Panc1 (cell line): ENCODE measurements at regions not wholly inside any gene's neighbourhood (a gene's known extent, or its start where the extent isn't known, plus 50 kb on each side); places are given as distances from the start of the nearest gene placed in this dataset.

Experiments used
- ATAC-seq: fragments of 200-7000 bp; cut with Tn5 transposase; 2 replicates; pipeline ENCODE4 v1.9.1; 2020; ENCODE audit warnings: mild to moderate bottlenecking, moderate library complexity
- BruUV-seq: library from RNA; stranded (reverse); fragments of 400-500 nt; replicated peaks from 2 replicates; lab custom pipeline; 2021; lab: Mats Ljungman, UMichigan
- CTCF ChIA-PET: fragments of 300-600 bp; sonication (Branson Sonifier 250); formaldehyde crosslinking; loops from one replicate; lab custom pipeline; 2022; ENCODE audit warnings: antibody characterized with exemption; lab: Charles Lee
- POLR2A ChIA-PET: fragments of 300-600 bp; sonication (Branson Sonifier 250); formaldehyde crosslinking; loops from one replicate; lab custom pipeline; 2022; ENCODE audit warnings: antibody characterized with exemption; lab: Charles Lee
- DNase-seq: peaks from one replicate; pipeline ENCODE4 v3.0.0-alpha.2; 2010; ENCODE audit warnings: low read depth, low spot score
- H3K27ac ChIP-seq: 2 replicates; pipeline ENCODE4 v1.5.1; 2011; ENCODE audit warnings: mild to moderate bottlenecking, low read length, inconsistent platforms
- H3K27me3 ChIP-seq: fragments of 200-500 bp; sonication (Bioruptor generic); 2 replicates; pipeline ENCODE4 v1.6.0; 2014; ENCODE audit warnings: low read length, inconsistent platforms; ENCODE audit not compliant: control insufficient read depth, insufficient read depth
- H3K36me3 ChIP-seq: fragments of 200-500 bp; sonication (Bioruptor generic); 2 replicates; pipeline ENCODE4 v1.5.1; 2014; ENCODE audit warnings: inconsistent platforms, mild to moderate bottlenecking, low read length, moderate library complexity; ENCODE audit not compliant: control insufficient read depth, insufficient read depth
- H3K4me1 ChIP-seq: 2 replicates; pipeline ENCODE4 v1.5.1; 2011; ENCODE audit warnings: inconsistent platforms, mild to moderate bottlenecking, low read length, moderate library complexity; ENCODE audit not compliant: control insufficient read depth, insufficient read depth
- H3K4me3 ChIP-seq, 2 experiments: 2 replicates each; pipeline ENCODE4 v1.5.1; 2011 to 2012; ENCODE audit warnings: low read depth in 2 of 2, low read length in 2 of 2, mild to moderate bottlenecking in 2 of 2, inconsistent platforms in 1 of 2, moderate library complexity in 1 of 2
- H3K9me3 ChIP-seq: fragments of 200-500 bp; sonication (Bioruptor generic); 2 replicates; pipeline ENCODE4 v1.5.1; 2014; ENCODE audit warnings: low read depth, mild to moderate bottlenecking, inconsistent platforms, low read length, moderate library complexity; ENCODE audit not compliant: control insufficient read depth, insufficient read depth
- POLR2AphosphoS5 ChIP-seq: IDR thresholded peaks from 2 replicates; pipeline ENCODE4 v1.6.1; 2012; ENCODE audit warnings: mild to moderate bottlenecking, low read depth, low read length, moderate library complexity
- SIN3A ChIP-seq: IDR thresholded peaks from 2 replicates; pipeline ENCODE4 v1.6.1; 2012; ENCODE audit warnings: low read depth, mild to moderate bottlenecking, low read length, moderate library complexity, borderline replicate concordance; ENCODE audit not compliant: insufficient read depth
- TCF7L2 ChIP-seq: IDR thresholded peaks from 2 replicates; pipeline ENCODE4 v1.6.1; 2011; ENCODE audit warnings: mild to moderate bottlenecking, low read depth, low read length, inconsistent platforms
- in situ Hi-C: cut with HindIII; loops from 2 replicates; pipeline ENCODE4 v1.10.0; 2016; ENCODE audit warnings: low sequenced_read_pairs, low pct_unique_long_range_greater_than_20kb
- intact Hi-C: fragments of 100-400 bp; cut with micrococcal nuclease; formaldehyde crosslinking; loops from one replicate; pipeline ENCODE4 v1.10.0; 2022; ENCODE audit not compliant: unreplicated experiment
- TF ChIP-seq, protein P1 (sequence below), 2 experiments: IDR thresholded peaks; 2 replicates each; pipeline ENCODE4 v1.6.1; 2011 to 2012; ENCODE audit warnings: low read depth in 2 of 2, control low read depth in 1 of 2, low read length in 1 of 2, mild to moderate bottlenecking in 1 of 2, moderate library complexity in 1 of 2; ENCODE audit not compliant: insufficient read depth in 1 of 2
- TF ChIP-seq, protein P2 (sequence below): fragments of 450-650 bp; IDR thresholded peaks from 2 replicates; pipeline ENCODE4 v1.5.1; 2017; ENCODE audit warnings: mild to moderate bottlenecking

DNA sequence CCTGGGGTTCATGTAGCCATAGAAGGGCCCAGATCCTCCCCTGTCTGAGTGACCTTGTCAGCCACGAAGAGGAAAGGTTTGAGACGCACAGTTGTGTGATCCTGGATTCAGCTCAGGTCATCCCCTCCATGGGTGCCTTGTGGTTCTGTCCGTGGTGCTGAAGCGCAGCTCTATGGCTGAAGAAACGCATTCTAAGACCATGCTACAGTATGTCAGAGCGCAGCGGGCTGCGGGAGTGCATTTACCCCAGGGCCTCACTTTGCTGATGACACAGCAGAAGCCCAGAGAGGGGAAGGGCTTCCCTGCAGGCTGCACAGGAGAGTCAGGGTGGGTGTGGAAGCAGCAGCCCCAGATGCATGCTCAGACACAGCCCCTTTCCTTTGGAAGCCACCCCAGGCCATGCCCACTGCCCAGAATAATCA is 68.8 kb upstream of the IQSEC1 start:
- ChIA-PET POLR2A (no interaction called here), CTCF (no interaction called here)
- intact Hi-C loops (no loop called here), in situ Hi-C loops (no loop called here)
- no peak for ATAC-seq
- no peak for DNase-seq
- Histone ChIP-seq H3K4me3 (no peak overlapping the region), H3K27me3 (no peaks in the 10 kb centered on the region), H3K27ac (no peak overlapping the region), H3K36me3 (no peaks in the 10 kb centered on the region), H3K9me3 (no peaks in the 10 kb centered on the region), H3K4me1 (no peaks in the 10 kb centered on the region)
- no TSS peak for BruUV-seq
- TF ChIP-seq SIN3A, result no peak
- TF ChIP-seq, protein P1, sequence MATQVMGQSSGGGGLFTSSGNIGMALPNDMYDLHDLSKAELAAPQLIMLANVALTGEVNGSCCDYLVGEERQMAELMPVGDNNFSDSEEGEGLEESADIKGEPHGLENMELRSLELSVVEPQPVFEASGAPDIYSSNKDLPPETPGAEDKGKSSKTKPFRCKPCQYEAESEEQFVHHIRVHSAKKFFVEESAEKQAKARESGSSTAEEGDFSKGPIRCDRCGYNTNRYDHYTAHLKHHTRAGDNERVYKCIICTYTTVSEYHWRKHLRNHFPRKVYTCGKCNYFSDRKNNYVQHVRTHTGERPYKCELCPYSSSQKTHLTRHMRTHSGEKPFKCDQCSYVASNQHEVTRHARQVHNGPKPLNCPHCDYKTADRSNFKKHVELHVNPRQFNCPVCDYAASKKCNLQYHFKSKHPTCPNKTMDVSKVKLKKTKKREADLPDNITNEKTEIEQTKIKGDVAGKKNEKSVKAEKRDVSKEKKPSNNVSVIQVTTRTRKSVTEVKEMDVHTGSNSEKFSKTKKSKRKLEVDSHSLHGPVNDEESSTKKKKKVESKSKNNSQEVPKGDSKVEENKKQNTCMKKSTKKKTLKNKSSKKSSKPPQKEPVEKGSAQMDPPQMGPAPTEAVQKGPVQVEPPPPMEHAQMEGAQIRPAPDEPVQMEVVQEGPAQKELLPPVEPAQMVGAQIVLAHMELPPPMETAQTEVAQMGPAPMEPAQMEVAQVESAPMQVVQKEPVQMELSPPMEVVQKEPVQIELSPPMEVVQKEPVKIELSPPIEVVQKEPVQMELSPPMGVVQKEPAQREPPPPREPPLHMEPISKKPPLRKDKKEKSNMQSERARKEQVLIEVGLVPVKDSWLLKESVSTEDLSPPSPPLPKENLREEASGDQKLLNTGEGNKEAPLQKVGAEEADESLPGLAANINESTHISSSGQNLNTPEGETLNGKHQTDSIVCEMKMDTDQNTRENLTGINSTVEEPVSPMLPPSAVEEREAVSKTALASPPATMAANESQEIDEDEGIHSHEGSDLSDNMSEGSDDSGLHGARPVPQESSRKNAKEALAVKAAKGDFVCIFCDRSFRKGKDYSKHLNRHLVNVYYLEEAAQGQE (IDR thresholded peaks at IDR 0.05; ENCODE audit: insufficient read depth in 1 of 2, low read depth in 2 of 2, low read length in 1 of 2), result peak; percentile 88 to 95

DNA sequence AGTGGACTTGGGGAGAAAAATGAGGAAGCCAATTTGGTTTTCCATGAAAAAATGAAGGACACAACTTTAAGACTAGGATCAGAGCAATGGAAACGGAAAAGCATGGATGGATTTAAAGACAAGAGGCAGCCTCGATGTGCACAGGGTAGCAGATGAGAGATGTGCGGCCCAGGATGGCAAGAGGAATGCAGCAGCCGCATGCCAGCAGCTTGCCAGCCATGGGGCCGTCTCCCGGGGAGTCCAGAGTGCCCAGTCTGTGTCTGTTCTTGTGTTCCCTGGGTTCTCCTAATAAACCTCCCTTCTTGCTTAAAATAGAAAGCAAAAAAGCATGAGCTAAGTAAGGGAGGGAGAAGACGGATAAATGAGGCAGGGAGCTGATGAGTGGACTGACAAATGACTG is 68.0 kb upstream of the IQSEC1 start:
- Histone ChIP-seq H3K4me3 (no peak overlapping the region), H3K9me3 (no peaks in the 10 kb centered on the region), H3K4me1 (no peaks in the 10 kb centered on the region), H3K36me3 (no peaks in the 10 kb centered on the region), H3K27ac (no peak overlapping the region), H3K27me3 (no peaks in the 10 kb centered on the region)
- no peak for DNase-seq
- no peak for ATAC-seq
- TF ChIP-seq, protein P2, sequence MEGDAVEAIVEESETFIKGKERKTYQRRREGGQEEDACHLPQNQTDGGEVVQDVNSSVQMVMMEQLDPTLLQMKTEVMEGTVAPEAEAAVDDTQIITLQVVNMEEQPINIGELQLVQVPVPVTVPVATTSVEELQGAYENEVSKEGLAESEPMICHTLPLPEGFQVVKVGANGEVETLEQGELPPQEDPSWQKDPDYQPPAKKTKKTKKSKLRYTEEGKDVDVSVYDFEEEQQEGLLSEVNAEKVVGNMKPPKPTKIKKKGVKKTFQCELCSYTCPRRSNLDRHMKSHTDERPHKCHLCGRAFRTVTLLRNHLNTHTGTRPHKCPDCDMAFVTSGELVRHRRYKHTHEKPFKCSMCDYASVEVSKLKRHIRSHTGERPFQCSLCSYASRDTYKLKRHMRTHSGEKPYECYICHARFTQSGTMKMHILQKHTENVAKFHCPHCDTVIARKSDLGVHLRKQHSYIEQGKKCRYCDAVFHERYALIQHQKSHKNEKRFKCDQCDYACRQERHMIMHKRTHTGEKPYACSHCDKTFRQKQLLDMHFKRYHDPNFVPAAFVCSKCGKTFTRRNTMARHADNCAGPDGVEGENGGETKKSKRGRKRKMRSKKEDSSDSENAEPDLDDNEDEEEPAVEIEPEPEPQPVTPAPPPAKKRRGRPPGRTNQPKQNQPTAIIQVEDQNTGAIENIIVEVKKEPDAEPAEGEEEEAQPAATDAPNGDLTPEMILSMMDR, result no peak
- TF ChIP-seq SIN3A (no peak), POLR2AphosphoS5 (no peak), TCF7L2 (no peak)
- TF ChIP-seq, protein P1 (IDR thresholded peaks at IDR 0.05; ENCODE audit: insufficient read depth in 1 of 2, low read depth in 2 of 2, low read length in 1 of 2), result no peak
- intact Hi-C loops, result no loop called here
- no TSS peak for BruUV-seq
- POLR2A ChIA-PET, result no interaction called here
- CTCF ChIA-PET, result no interaction called here
- in situ Hi-C loops, result no loop called here
